ENCODE measurements at regions not wholly inside any gene's neighbourhood (a gene's known extent, or its start where the extent isn't known, plus 50 kb on each side); places are given as distances from the start of the nearest gene placed in this dataset.

DNA sequence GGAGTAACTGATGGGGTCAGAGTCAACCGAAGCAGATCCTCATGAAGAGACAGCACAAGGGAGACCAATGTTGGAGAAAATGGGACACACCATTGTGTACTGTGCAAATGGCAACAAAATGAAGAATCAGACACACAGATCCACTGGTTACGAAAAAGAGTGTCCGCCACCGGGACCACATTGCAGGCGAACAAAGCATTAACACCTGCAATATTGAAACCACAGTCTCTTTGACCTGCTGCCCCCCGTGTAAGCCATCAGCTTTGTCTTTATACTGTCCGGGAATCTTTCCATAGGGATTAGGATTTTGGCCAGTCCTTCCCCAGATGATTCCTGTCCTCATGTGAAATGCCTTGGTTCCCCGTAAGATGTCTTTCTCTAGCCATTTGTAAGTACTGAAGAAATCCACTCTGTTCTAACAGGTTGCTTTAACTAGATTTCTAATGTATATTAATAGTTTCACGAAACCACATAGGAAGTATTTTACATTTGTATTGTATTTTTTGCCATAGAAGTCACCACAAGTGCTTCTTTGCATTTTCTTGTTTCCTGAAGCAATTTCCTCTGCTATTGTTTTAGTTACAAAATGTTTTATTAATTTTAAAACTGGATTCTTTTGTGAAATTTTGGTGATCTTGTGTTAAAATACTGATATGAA is 140.8 kb upstream of the NFE2L3 start:
- no peak for DNase-seq

DNA sequence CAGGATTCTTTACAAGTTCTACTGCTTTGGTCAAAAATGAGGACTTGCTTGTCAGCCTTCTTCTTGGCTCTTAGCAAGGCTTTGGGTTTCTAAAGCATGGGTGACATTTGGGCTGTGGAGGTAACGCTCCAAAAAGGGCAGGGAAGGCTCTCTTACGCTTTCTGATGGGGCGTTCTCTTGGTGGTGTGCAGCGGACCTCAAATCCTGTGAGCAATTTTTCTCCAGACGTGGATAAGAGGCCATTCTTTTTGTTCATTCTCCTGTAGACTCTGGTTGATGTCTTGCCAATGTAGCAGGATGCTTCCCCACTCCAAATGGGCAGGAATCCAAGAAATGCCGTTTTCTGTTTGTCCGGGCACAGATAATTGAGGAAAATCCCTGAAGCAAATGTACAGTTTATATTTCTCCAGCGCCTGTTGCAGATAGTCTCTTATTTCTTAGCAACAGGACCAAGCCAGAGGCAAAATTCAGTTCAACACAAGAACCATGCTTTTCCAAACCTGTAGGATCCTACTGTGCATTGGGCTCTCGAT is 138.4 kb upstream of the NFE2L3 start:
- DNase-seq, result no peak

DNA sequence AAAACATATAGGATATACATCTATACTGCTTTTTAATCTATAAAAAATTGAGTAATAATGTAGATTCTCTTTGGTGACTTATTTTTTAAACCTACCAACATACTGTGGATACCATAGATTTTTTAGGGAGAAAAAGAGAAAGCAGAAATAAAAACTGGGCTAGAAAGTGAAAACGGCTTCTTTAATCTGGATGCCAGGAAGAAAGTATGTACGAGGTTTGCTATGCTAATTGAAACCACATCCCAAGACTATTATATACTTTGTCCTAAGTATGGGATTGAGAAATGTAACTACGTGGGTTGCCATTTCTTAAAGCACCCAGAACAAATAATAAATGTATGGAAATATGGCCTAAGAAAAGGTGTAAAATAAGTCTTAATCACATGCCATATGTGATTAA is 129.0 kb upstream of the NFE2L3 start:
- no peak for DNase-seq

DNA sequence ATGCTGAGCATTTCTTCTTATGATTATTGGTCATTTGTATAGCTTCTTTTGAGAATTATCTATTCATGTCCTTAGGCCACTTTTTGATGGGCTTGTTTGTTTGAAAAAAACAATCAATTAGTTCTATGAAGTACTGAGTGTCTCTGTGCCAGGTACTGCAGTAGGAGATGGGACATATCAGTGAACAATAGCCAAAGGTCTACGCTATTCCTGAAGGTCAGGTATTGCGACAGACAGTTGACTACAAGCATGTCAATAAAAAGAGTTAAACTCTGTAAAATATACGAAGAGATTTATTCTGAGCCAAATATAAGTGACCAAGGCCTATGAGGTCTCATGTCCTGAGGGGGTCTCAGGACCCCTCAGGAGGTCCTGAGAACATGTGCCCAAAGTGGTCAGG is 122.1 kb upstream of the NFE2L3 start:
- no peak for DNase-seq

DNA sequence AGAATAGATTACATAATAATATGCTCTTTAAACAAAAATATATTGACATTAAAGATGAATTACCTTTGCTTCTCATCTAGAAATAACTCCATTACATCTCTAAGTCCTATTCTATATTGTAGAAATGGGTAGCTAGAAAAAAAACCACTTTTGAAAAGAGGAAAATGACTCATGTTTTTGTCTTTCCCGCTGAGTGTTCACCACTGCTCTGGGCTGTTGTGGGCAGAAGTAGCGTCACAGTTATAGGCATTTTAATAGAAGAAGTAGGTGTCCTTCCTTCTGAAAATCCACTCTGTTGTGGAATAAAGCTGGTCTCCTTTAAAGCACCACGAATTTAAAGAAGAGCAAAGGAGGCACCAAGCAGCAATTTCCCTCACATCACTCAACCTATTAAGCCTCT is 117.6 kb upstream of the NFE2L3 start:
- DNase-seq, result no peak

DNA sequence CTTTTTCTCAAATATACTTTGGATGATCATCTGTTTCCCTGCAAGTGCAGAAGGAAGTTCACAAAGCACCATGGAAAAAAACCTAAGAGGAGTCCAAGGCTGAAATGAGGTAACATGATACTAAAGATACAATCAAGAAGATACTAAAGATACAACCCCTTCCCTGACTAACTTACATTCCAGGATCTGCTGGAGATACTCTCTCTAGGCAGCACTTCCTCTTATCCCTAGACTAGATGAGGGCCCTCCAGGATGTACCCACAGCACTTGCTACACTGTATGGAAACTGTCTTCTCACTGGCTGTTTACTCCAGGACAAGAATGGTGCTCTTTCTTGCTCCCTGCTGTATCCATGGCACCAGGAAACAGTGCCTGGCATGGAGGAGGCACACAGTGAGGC is 116.4 kb upstream of the NFE2L3 start:
- DNase-seq, result no peak

DNA sequence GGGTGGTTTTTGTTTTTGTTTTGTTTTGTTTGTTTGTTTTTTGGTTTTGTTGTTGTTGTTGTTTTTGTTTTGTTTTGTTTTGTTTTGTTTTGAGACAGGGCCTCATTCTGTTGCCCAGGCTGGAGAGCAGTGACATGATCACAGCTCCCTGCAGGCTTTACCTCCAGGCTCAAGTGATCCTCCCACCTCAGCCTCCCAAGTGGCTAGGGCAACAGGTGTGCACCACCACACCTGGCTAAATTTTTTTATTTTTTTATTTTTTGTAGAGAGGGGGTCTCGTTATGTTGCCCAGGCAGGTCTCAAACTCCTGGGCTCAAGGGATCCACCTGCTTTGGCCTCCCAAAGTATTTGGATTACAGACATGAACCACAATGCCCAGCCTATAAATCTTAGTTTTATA is 115.9 kb upstream of the NFE2L3 start:
- DNase-seq, result no peak

DNA sequence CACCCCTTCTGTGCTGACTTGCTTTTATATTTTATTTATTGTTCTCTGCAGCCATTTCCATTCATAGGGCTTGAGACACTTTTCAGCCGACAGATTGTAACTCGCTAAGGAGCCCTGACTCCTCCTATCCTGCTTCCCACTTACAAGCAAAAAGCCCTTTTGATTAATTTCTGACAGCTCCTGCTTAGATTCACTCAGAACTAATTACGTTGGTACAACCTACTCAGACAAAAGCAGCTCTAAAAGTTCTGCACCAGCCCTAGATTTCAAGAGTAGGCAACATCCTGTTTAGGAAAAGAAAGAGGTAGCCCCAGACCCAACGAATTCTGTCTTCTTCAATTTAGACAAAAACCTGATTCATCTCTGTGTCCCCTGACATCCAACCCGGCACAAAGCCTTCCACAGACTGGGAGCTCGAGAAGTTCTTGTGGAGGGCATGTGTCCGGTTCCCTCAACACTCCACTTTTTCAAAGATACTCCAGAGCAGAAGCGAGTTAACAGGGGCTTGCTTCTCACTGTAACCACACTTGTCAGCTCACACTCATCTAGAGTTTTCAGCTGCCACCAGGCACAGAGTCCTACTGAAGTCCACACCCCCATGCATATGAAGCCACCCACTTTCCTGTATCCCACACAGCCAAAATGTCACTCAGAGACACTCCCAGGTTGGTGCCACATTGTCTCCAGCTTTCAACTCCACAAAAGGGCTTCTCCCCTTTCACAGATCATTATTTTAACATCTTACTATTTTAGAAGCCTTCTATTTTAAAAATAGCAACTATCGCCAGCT is 113.6 kb upstream of the NFE2L3 start:
- DNase-seq, result no peak

DNA sequence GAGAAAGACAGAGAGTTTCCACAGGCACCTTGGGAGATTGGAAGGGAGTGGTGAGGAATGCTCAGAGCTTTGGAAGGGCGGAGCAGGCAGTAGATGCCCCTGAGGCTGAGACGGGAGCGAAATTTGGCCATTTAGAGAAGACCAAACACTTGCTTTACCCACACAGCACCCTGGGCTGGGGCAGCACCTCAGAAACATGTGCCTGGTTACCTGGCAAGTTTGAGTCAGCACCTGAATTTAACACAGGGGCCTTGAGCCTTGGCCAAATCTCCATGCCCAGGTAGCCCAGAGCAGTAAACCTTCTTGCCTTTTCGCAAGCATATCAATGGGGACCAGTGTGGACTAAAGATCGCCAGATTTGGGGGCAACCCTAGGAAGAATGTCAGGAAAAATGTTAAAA is 111.9 kb upstream of the NFE2L3 start:
- DNase-seq, result no peak

DNA sequence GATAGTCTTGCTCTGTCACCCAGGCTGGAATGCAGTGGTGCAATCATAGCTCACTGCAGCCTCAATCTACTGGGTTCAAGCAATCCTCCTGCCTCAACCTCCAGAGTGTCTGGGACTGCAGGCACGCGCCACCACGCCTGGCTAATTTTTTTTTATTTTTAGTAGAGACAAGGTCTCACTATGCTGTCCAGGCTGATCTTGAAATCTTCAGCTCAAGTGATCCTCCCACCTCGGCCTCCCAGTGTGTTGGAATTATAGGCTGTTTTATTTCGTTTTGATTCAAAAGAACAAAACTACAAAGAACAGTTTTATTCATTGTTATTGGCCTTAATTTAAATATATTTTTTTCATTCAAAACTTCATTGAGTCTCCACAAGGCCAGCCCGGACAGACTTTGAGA is 109.8 kb upstream of the NFE2L3 start:
- no peak for DNase-seq

DNA sequence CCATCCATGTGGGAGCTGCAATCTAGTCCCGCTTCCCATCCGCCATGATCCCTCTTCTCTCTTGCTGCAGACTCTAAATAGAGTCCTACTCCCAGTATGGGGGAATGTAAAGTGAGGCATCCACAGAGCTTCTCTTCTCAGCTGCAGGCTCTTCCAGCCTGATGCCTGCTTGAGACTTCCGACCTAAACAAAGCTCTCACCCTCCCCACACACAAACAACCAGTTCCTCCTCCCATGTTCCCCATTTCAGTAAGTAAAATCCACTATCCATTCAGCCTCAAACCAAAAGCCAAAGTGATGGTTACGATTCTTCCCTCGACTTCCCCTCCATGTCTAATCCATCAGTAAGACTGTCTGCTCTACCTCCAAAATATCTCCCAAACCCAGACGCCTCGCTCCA is 108.2 kb upstream of the NFE2L3 start:
- DNase-seq, result no peak

DNA sequence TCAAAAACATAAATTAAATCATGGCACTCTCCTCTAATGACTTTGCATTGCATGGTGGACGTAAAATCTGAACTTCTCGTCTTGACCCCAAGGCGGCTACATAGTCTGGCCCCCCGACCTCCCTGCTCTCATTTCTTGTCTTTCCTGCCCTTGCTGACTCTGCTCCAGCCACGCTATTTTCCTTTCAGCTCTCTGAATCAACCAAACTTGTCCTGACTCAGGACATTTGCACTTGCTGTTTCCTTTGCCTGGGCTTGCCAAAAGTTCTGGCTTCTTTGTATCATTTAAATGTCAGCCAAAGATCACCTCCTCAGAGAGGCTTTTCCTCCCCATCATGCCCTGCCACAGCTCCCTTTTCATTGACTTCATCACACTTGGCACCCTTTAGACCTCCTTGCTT is 107.7 kb upstream of the NFE2L3 start:
- DNase-seq, result no peak

DNA sequence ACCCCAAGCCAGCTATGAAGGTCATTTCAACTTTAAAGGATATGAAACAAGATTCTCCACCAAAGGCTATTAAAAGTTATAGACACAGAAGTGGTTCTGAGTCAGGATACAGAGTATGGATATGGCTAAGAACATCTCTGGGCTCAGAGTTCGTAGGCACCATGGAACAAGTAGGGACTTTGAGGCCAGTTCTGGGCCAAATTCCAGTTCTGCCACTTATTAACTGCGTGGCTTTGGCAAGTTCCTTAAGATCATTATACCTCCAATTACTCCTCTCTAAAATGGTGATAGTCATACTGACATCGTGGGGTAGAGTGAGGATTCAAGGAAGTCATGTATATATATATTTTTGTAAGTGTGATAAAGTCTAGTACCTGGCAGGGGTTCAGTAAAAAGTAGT is 105.8 kb upstream of the NFE2L3 start:
- no peak for DNase-seq

DNA sequence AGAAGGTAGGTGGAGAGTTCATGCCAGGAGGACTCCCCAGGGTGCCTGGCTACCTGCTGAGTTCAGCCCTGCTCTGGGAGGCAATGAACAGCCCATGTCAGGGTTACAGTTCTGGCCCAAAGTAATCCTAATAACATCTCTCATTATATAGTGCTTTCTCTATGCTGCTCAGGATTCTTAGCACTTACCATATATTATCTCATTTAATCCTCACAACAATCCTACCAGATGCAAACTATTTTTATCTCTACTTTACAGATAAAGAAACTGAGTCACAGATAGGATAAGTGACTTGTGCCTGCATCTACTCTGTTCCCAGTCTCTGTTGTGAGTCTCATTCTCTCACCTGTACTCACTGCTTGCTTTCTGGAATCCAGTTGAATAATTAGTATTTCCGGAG is 105.1 kb upstream of the NFE2L3 start:
- no peak for DNase-seq

DNA sequence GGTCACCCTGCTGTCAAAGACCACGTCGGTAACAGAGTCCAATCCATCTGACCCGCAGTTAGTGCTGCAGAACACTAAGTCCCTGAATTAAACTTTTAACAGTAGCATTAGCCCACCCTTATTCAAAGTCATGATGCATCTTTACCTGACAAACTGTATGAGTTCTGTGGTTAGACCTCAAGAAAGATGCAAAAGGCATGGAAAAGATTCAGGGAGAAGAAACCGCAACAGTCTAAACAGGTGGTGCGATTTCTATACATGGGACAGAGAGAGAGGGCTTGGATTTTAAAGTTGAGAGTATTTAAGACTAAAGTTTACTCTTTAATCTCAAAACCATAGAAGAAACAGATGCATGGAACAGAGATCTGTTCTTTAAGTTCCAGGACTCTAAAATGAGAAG is 103.3 kb upstream of the NFE2L3 start:
- no peak for DNase-seq

DNA sequence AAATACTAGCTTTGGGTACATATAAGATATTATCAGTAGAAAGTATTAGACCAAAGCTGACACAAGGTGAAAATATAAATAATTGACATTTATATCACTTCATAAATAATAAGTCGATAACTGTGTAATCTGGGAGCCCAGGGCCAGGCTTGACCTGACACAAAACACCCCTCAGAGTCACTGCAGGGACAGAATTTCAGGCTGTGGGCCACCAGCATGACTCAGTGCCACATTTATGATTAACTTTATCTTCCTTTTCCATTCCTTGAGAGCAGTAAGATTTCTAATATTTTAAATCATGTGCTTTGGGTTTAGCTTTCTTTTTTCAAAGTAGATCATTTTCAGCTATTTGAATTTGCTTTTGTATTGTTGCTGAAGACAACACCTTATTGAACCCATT is 102.9 kb upstream of the NFE2L3 start:
- DNase-seq, result no peak

DNA sequence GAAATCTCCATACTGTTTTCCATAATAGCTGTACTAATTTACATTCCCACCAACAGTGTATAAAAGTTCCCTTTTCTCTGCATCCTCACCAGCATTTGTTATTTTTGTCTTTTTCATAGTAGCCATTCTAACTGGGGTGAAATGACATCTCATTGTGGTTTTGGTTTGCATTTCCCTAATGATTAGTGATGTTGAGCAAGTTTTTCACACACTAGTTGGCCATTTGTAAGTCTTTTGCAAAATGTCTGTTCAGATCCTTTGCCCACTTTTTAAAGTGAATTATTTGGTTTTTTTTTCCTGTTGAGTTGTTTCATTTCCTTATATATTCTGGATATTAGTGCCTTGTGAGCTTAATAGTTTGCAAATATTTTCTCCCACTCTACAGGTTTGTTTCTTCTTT is 101.0 kb upstream of the NFE2L3 start:
- no peak for DNase-seq

DNA sequence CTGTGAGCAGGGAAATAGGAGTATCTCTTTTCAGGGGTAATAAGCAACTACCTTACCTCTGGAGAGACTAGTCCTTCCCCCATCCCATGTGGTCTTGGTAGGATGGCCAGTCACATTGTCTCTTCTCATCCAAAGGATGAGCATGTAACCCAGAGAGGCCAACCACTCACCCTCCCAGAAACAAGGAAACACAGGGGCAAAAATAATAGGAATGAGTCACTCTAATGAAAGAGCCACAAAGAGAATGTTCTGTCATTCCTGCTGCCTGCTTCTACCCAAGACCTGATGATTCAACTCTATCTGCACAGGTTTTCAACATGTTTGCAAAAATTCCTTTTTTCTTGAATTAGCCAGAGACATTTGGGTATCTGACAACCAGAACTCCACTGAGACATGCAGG is 99.3 kb upstream of the NFE2L3 start:
- DNase-seq, result no peak

DNA sequence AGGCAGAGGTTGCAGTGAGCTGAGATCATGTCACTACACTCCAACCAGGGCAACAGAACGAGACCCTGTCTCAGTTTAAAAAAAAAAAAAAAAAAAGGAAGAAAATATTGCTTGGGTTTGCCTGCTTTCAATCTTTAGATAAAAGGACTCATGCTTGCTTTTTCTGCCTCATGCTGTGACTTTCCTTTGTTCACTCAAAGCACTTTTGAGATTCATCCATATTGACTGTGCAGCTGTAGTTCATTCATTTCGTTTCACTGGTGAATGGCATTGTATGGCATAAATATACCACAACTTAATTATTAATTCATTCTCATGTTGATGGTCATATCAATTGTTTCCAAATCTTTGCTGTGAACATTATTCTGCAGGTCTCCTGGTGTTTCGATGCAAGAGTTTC is 97.6 kb upstream of the NFE2L3 start:
- no peak for DNase-seq

DNA sequence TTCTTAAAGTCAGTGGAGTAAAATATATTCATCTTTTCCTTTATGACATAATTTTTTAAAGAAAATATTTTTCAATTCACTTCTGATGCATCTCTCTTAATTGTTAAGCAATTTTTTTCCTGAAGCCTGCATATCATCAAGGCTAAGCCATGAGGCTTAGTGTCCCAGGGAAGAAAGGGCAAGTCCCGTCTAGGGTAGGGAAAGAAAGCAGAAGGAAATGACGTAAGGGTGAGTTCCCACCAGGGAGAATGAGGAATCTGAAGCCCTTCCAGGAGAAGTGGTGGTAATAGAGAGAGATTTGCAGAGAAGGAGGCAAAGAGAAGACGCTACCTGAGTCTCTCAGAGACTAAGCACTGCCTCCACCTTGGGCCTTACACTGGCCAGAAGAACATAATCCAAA is 96.8 kb upstream of the NFE2L3 start:
- no peak for DNase-seq

DNA sequence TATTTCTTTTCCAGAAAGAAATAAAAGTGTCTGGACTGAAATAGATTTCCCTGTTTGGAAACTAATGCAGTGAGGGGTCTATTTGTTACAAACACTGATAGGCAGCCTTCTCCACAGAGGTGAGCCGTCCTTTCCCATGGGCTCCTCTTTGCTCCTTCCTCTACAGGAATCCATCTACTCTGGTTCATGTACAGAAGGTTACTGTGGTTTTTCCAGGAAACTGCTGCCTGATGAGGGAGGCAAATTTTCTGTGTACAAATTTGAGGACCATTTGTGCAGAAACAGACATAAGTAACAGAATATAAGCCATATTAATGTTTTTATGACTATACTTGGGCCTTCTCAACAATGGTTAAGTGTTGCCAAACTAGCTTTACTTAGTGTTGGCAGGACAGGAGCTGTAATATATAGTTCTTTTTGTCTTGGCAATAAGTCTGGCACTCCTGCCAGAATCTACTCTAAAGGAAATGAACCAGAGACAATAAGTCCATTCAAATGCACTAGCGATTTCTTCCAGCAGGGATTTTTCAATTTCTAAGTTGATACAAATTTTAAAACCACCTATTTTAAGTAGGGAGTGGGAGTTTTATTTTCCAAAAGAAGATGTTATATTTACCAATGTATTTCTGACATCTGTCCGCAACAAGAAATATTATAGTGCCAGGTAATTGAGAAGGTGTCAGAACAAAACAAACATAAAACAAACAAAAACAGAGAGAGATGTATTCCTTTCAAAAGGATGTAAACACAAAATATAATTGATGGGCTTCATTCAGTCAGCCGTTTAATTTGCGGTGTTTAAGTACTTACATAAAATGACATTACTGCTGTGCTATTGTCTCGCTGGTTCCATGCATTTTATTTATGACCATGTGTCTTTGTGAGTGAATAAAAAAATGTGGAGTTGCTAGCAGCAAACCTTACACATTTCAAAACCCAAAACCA is 91.0 kb upstream of the NFE2L3 start:
- peak; percentile 52 for DNase-seq

DNA sequence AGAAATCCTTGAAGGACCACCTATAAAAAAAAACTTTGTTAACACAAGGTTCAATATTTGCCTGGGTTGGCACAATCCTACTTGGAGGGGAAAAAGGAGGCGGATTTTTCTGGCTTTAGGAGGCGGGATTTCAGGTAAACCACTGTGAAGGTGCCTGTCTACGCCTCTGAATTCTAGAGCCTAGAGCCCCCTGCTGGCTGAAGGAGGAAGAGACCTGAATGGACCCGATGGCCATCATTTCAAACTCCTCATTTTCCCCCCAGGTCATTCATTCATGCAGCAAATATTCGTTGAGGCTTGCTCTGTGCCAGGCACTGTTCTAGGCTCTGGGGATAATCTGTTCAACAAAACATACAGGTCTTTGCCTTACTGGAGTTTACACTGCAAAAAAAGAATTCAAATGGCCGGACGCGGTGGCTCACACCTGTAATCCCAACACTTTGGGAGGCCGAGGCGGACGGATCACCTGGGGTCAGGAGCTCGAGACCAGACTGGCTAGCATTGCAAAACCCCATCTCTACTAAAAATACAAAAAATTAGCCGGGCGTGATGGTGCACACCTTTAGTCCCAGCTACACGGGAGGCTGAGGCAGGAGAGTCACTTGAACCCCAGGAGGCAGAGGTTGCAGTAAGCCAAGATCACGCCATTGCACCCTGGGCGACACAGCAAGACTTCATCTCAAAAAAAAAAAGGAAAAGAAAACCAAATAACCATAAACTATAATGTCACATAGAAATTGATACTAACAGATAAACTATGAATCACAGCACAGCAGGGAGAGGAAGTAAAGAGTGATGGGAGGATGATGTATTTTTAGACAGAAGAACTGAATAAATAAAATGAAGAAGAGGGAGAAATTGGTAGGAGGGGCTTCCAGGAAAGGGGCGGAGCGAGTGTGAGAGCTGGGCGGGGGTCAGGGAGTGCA is 90.1 kb upstream of the NFE2L3 start:
- peak; percentile 77 for DNase-seq
